ENCODE measurements at regions not wholly inside any gene's neighbourhood (a gene's known extent, or its start where the extent isn't known, plus 50 kb on each side); places are given as distances from the start of the nearest gene placed in this dataset.

- Histone ChIP-seq H3K9me3 (no peaks in the 10 kb centered on the region), H3K4me3 (replicated peaks in 1 of 3) (no peak overlapping the region), H3K4me1 (no peaks in the 10 kb centered on the region), H3K27ac (no peak overlapping the region), H3K27me3 (no peaks in the 10 kb centered on the region), H3K36me3 (no peaks in the 10 kb centered on the region)
- 87% methylated on average over 8 of the region's 8 CpGs for WGBS, 2 donors
- TF ChIP-seq CTCF (IDR thresholded peaks at IDR 0.05) (no peak), POLR2A (IDR thresholded peaks at IDR 0.05) (no peak)
- no peak for DNase-seq
- intact Hi-C loops (cut with DNase I), result no loop called here
These were observed 547.1 kb upstream of the SOX11 start for GRCh38 chr2:5145053-5145452.

- Histone ChIP-seq H3K27me3 (no peaks in the 10 kb centered on the region), H3K36me3 (no peaks in the 10 kb centered on the region), H3K9me3 (no peaks in the 10 kb centered on the region), H3K27ac (no peak overlapping the region), H3K4me1 (no peaks in the 10 kb centered on the region), H3K4me3 (replicated peaks in 1 of 3) (no peak overlapping the region)
- intact Hi-C loops (cut with DNase I), result no loop called here
- WGBS, 2 donors, result 93 to 95% methylated on average over 4 of the region's 4 CpGs
- no peak for TF ChIP-seq POLR2A (IDR thresholded peaks at IDR 0.05)
- TF ChIP-seq CTCF (IDR thresholded peaks at IDR 0.05), result no peak
- DNase-seq, result no peak
These were observed 546.4 kb upstream of the SOX11 start for GRCh38 chr2:5145801-5146200.

- Histone ChIP-seq H3K4me3 (replicated peaks in 1 of 3) (no peak overlapping the region), H3K4me1 (no peaks in the 10 kb centered on the region), H3K27me3 (no peaks in the 10 kb centered on the region), H3K9me3 (no peaks in the 10 kb centered on the region), H3K27ac (no peak overlapping the region), H3K36me3 (no peaks in the 10 kb centered on the region)
- no peak for DNase-seq
- intact Hi-C loops (cut with DNase I), result no loop called here
- WGBS, 2 donors, result 93 to 95% methylated on average over 5 of the region's 5 CpGs
- TF ChIP-seq POLR2A (IDR thresholded peaks at IDR 0.05), result no peak
- TF ChIP-seq CTCF (IDR thresholded peaks at IDR 0.05), result no peak
These were observed 543.6 kb upstream of the SOX11 start for GRCh38 chr2:5148392-5149085.

- intact Hi-C loops (cut with DNase I), result no loop called here
- 88 to 89% methylated on average over 5 of the region's 5 CpGs for whole genome bisulfite sequencing, 2 donors
These were observed 541.3 kb upstream of the SOX11 start for GRCh38 chr2:5150871-5151270.

More at GRCh38 chr2:5150871-5151270, 541.3 kb upstream of the SOX11 start:
- no peaks in the 10 kb centered on the region for H3K9me3 ChIP-seq
- no peak overlapping the region for H3K4me3 ChIP-seq (replicated peaks in 1 of 3)
- no peak for TF ChIP-seq POLR2A (IDR thresholded peaks at IDR 0.05)
- TF ChIP-seq CTCF (IDR thresholded peaks at IDR 0.05), result no peak
- H3K27ac ChIP-seq, result no peak overlapping the region
- no peak for DNase-seq
- H3K27me3 ChIP-seq, result no peaks in the 10 kb centered on the region
- no peaks in the 10 kb centered on the region for H3K36me3 ChIP-seq
- no peaks in the 10 kb centered on the region for H3K4me1 ChIP-seq

All from thyroid gland (tissue), 4 donors.